Activated T-helper 1 cell treated with anti-CD3 and anti-CD28 coated beads, Interleukin-2, amount 50 U/mL, for 16 hours (primary cell): ENCODE measurements at regions not wholly inside any gene's neighbourhood (a gene's known extent, or its start where the extent isn't known, plus 50 kb on each side); places are given as distances from the start of the nearest gene placed in this dataset.

Experiments used
- DNase-seq, 2 donors: peaks; one replicate each; pipeline ENCODE4 v3.0.0-alpha.2; 2020; ENCODE audit warnings: low read depth in 1 of 2, low spot score in 1 of 2

- DNase-seq: no peak
Observed at GRCh38 chr2:195606179-195606578, 50.8 kb upstream of the SLC39A10 start.

- DNase-seq: no peak
Observed at GRCh38 chr2:195604706-195605105, 52.3 kb upstream of the SLC39A10 start.

GRCh38 chr2:195603998-195604397, 53.0 kb upstream of the SLC39A10 start:
- no peak for DNase-seq

- no peak for DNase-seq
Observed at GRCh38 chr2:195603408-195603807, 53.6 kb upstream of the SLC39A10 start.

- no peak for DNase-seq
Observed at GRCh38 chr2:195602687-195603086, 54.3 kb upstream of the SLC39A10 start.

GRCh38 chr2:195601361-195601760, 55.7 kb upstream of the SLC39A10 start:
- DNase-seq: no peak

GRCh38 chr2:195600778-195601177, 56.2 kb upstream of the SLC39A10 start:
- DNase-seq: no peak

- DNase-seq: no peak
Observed at GRCh38 chr2:195596840-195597239, 60.2 kb upstream of the SLC39A10 start.

- no peak for DNase-seq
Observed at GRCh38 chr2:195595825-195596224, 61.2 kb upstream of the SLC39A10 start.

GRCh38 chr2:195594919-195595694, 61.9 kb upstream of the SLC39A10 start:
- no peak for DNase-seq

- DNase-seq: no peak
Observed at GRCh38 chr2:195594248-195594647, 62.8 kb upstream of the SLC39A10 start.

- no peak for DNase-seq
Observed at GRCh38 chr2:195592105-195592504, 64.9 kb upstream of the SLC39A10 start.

GRCh38 chr2:195590861-195591205, 66.2 kb upstream of the SLC39A10 start:
- no peak for DNase-seq

GRCh38 chr2:195590199-195590860, 66.7 kb upstream of the SLC39A10 start:
- no peak for DNase-seq

- DNase-seq: no peak
Observed at GRCh38 chr2:195587966-195588365, 69.1 kb upstream of the SLC39A10 start.

- no peak for DNase-seq
Observed at GRCh38 chr2:195586062-195586714, 70.8 kb upstream of the SLC39A10 start.

GRCh38 chr2:195582188-195582587, 74.8 kb upstream of the SLC39A10 start:
- DNase-seq: no peak

GRCh38 chr2:195579776-195580555, 77.1 kb upstream of the SLC39A10 start:
- no peak for DNase-seq

- DNase-seq: no peak
Observed at GRCh38 chr2:195575879-195576401, 81.1 kb upstream of the SLC39A10 start.

GRCh38 chr2:195575016-195575415, 82.0 kb upstream of the SLC39A10 start:
- DNase-seq: no peak

- DNase-seq: no peak
Observed at GRCh38 chr2:195574312-195574711, 82.7 kb upstream of the SLC39A10 start.
